Right atrium auricular region (tissue), 2 donors: ENCODE measurements at regions not wholly inside any gene's neighbourhood (a gene's known extent, or its start where the extent isn't known, plus 50 kb on each side); places are given as distances from the start of the nearest gene placed in this dataset.

Experiments used
- DNase-seq: peaks from one replicate; pipeline ENCODE4 v3.0.0-alpha.2; 2019; ENCODE audit warnings: low spot score
- H3K27ac ChIP-seq, 2 donors: fragments of 200-600 bp; sonication (generic); 1 replicate in 1 of 2; 2 replicates in 1 of 2; pipeline ENCODE4 v1.5.1; 2016 to 2019
- H3K27me3 ChIP-seq, 2 donors: fragments of 200-600 bp; sonication (generic); one replicate each; pipeline versions ENCODE4 v1.5.1 to v1.6.0; 2017 to 2019
- H3K36me3 ChIP-seq: fragments of 200-600 bp; sonication (generic); one replicate; pipeline ENCODE4 v1.5.1; 2016
- H3K4me1 ChIP-seq, 2 donors: fragments of 200-600 bp; sonication (generic); one replicate each; pipeline versions ENCODE4 v1.5.1 to v1.6.0; 2017 to 2019
- H3K4me3 ChIP-seq, 2 donors: fragments of 200-600 bp; sonication (generic); 1 replicate in 1 of 2; 2 replicates in 1 of 2; pipeline ENCODE4 v1.5.1; 2017 to 2019; ENCODE audit warnings: mild to moderate bottlenecking in 1 of 2, moderate library complexity in 1 of 2
- H3K9me3 ChIP-seq, 2 donors: fragments of 200-600 bp; sonication (generic); one replicate each; pipeline ENCODE4 v1.5.1; 2019
- CTCF ChIP-seq, 2 donors: fragments of 200-600 bp; sonication (generic); IDR thresholded peaks; one replicate each; pipeline ENCODE4 v1.5.1; 2019; ENCODE audit warnings: antibody characterized with exemption in 2 of 2

- H3K27me3 ChIP-seq, result no peaks in the 10 kb centered on the region
- H3K36me3 ChIP-seq, result no peaks in the 10 kb centered on the region
- no peaks in the 10 kb centered on the region for H3K9me3 ChIP-seq
- no peak for TF ChIP-seq CTCF (IDR thresholded peaks at IDR 0.05)
- H3K4me3 ChIP-seq, result no peak overlapping the region
- H3K27ac ChIP-seq, result no peak overlapping the region
- no peak for DNase-seq
- no peaks in the 10 kb centered on the region for H3K4me1 ChIP-seq
These were observed 1678.2 kb downstream of the ARAP2 start for GRCh38 chr4:34566091-34566490.

DNA sequence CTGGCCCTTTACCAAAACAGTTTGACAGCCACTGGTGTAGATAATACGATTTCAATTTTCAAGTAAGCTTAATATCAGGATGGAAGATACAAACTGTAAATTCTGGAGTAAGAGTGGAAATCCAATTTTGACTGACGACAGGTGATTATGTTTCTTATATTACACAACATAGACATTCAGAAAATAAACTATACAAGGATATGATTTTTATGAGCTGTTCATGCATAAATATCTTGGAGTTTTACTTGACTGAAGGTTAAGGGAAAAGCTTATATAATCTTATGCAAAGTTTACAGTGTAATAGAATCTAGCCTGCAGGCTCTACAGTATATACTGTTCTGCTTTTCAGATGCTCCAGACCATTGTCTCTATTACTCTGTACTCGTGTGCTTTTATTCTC, 1672.3 kb downstream of the ARAP2 start:
- no peaks in the 10 kb centered on the region for H3K9me3 ChIP-seq
- H3K27ac ChIP-seq, result no peak overlapping the region
- DNase-seq, result no peak
- H3K27me3 ChIP-seq, result no peaks in the 10 kb centered on the region
- H3K4me1 ChIP-seq, result no peaks in the 10 kb centered on the region
- TF ChIP-seq CTCF (IDR thresholded peaks at IDR 0.05), result no peak
- no peaks in the 10 kb centered on the region for H3K36me3 ChIP-seq
- no peak overlapping the region for H3K4me3 ChIP-seq

DNA sequence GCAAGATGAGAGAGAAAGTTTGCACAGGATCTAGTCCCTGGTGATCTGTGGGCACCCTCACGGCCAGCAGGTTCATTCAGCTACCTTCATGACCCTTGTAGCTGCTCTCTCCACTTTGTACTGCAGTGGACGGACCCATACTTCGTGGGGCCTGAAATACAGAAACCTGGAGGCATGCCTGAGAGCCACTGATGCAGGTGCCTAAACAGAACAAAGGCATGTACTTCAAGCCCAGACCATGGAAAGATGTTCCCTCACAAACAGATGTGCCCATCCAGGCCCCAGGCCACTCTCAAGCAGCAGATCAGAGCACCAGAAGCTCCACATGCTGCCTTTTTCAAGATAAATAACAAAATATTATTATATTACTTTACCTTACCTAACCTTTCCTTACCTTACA, 1629.0 kb downstream of the ARAP2 start:
- Histone ChIP-seq H3K36me3 (no peaks in the 10 kb centered on the region), H3K9me3 (no peaks in the 10 kb centered on the region), H3K27me3 (no peaks in the 10 kb centered on the region), H3K27ac (no peak overlapping the region), H3K4me3 (no peak overlapping the region), H3K4me1 (no peaks in the 10 kb centered on the region)
- TF ChIP-seq CTCF (IDR thresholded peaks at IDR 0.05), result no peak
- no peak for DNase-seq

GRCh38 chr4:34619531-34620162, 1624.7 kb downstream of the ARAP2 start:
- Histone ChIP-seq H3K4me1 (no peaks in the 10 kb centered on the region), H3K4me3 (no peak overlapping the region), H3K27me3 (no peaks in the 10 kb centered on the region), H3K36me3 (no peaks in the 10 kb centered on the region), H3K9me3 (no peaks in the 10 kb centered on the region), H3K27ac (no peak overlapping the region)
- TF ChIP-seq CTCF (IDR thresholded peaks at IDR 0.05), result no peak
- no peak for DNase-seq

DNA sequence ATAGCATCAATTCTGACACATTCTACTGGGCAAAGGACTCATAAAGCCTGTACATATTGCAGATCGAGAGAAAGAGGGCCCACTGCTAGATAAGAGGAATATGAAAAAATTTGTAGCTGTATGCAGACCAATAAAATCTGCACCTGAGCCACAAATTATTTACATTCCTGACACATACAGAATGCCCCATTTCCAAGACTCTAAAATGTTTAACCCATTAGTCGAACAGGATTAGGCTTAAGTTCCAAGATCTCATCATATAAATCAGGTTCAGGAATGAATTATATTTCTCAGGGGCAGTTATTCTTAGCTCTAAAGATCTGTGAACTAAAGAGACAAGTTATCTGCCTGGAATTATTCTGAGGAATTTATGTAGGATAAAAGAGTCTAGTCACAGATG, 1615.8 kb downstream of the ARAP2 start:
- Histone ChIP-seq H3K4me3 (no peak overlapping the region), H3K36me3 (no peaks in the 10 kb centered on the region), H3K4me1 (no peaks in the 10 kb centered on the region), H3K27me3 (no peaks in the 10 kb centered on the region), H3K27ac (no peak overlapping the region), H3K9me3 (peaks cover 0 to 7% of the 10 kb centered on the region in 2 donors)
- no peak for TF ChIP-seq CTCF (IDR thresholded peaks at IDR 0.05)
- DNase-seq, result no peak

DNA sequence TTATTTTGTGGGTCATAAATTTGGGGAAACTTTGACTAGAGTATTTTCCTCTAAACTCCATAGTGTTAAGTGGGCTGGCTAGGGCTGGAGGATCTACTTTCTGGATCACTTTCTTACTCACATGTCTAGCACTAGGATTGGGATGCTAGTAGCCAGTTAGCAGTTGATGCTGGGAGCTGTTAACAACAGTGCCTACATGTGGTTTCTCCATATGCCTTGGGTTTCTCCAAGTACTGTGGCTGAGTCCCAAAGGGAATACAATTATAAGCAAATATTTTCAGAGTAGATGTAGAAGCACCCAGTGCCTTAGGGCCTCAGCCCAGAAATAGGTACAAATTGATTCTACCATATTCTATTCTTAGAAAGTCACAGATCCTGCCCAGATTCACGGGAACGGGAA, 1614.9 kb downstream of the ARAP2 start:
- no peak overlapping the region for H3K27ac ChIP-seq
- no peak overlapping the region for H3K4me3 ChIP-seq
- no peaks in the 10 kb centered on the region for H3K36me3 ChIP-seq
- H3K27me3 ChIP-seq, result no peaks in the 10 kb centered on the region
- no peak for TF ChIP-seq CTCF (IDR thresholded peaks at IDR 0.05)
- H3K4me1 ChIP-seq, result no peaks in the 10 kb centered on the region
- H3K9me3 ChIP-seq, result peaks cover 0 to 7% of the 10 kb centered on the region in 2 donors
- no peak for DNase-seq
